Left colon (tissue), 2 donors: ENCODE measurements at regions not wholly inside any gene's neighbourhood (a gene's known extent, or its start where the extent isn't known, plus 50 kb on each side); places are given as distances from the start of the nearest gene placed in this dataset.

Experiments
- ATAC-seq: fragments of 200-7000 bp; cut with Tn5 transposase; one replicate; pipeline ENCODE4 v1.9.1; 2020; ENCODE audit warnings: mild to moderate bottlenecking, moderate library complexity
- DNase-seq, 2 donors: peaks; one replicate each; pipeline ENCODE4 v3.0.0-alpha.2; 2020
- intact Hi-C, 2 donors: fragments of 100-400 bp; cut with DNase I in 1 of 2; cut with micrococcal nuclease in 1 of 2; formaldehyde crosslinking; loops; one replicate each; pipeline versions ENCODE4 v1.11.2 to v1.14.0; 2022; cut with DNase I, micrococcal nuclease
- donor health status: DM: no; HTN: no; CAD: no.
- donor health status: DM: yes; HTN: yes; CAD: no.

DNA sequence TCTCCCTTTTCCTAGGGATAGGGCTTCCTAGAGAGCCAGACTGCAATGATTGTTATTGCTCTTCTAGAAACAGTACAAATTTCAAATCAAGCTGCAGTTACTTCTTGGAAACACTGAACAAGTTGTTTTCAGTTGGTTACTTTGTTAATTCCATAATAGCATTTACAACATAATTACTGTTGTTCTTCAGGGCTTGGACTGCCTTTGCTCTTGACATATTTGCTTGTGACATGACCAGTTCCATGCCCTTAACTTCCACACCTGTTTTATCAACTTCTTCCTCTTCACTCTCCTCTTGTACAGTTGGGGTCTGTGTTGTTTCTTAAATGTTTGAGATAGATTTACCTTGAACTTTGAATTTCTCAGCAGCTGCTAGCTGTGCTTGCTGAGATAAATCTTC lies 104.4 kb downstream of the SEC23IP start:
- DNase-seq (no peak), ATAC-seq (peak; percentile 97)
- intact Hi-C loops: no loop called here

DNA sequence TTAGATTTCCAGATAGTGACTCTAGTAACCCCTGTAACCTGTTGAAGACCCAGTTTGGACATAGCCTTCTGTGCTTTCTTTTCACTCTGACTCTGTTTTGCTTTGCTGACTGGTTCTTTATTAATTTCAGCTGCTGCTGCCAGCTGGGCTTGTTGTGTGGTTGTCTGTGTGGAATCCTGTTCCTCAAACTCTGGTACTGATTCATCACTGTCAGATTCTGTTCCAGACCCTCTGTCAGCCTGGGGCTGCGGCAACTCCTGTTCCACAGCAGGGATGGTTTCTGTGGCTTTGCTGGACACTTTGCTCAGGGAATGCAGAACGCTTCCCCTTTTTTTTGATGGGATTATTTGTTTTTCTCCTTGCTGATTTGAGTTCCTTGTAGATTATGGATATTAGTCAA lies 104.9 kb downstream of the SEC23IP start:
- intact Hi-C loops: no loop called here
- ATAC-seq (peak; percentile 27), DNase-seq (no peak)

GRCh38 chr10:120002785-120003184 lies 110.3 kb downstream of the SEC23IP start:
- intact Hi-C loops: no loop called here
- no peak for ATAC-seq
- DNase-seq: no peak

DNA sequence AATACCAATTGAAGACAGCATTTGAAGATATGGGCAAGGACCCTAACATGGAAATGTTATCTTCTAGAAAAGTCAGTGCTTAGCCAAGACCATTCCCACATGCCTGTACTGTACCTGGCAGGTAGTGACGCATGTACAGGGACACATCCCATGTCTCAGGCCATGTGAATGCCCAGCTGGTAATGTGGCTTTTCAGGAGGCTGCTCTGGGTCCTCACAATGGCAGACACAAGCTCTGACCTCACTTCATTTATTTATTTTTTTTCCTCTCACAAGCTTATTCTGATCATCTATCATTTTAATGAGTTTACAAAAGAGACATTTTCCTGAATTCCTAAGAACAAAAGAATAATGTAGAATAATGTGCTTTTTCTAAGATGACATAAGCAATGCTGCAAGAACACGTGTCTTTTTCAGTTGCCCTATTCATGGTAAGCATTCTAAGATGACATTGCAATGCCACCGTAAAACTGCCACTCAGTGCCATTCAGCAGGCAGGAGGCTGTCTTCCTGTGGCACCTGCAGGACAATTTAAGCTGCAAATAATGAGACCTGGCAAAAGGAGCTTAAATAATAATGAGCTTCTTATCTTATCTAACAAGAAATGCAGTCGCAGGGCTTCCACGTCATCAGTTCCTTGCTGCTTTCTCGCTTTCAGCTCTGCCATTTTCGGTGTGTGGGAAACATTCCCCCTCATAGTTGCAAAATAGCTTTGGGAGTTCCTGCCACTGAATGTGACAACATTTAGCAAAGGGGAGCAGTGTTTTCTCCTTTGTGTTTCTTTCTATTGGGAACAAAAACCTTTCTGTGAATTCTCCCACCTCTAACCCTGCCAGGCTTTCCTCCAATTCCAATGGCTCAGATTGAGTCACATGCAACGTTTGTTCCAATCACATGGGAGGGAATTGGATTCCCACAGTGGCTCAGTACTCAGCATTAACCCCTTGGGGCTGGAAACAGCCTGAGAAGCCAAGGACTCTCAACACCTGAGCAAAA lies 113.0 kb downstream of the SEC23IP start:
- intact Hi-C loops: no loop called here
- DNase-seq (no peak), ATAC-seq (no peak)

GRCh38 chr10:120007261-120007660 lies 114.7 kb downstream of the SEC23IP start:
- intact Hi-C loops: no loop called here
- no peak for ATAC-seq
- DNase-seq: no peak

DNA sequence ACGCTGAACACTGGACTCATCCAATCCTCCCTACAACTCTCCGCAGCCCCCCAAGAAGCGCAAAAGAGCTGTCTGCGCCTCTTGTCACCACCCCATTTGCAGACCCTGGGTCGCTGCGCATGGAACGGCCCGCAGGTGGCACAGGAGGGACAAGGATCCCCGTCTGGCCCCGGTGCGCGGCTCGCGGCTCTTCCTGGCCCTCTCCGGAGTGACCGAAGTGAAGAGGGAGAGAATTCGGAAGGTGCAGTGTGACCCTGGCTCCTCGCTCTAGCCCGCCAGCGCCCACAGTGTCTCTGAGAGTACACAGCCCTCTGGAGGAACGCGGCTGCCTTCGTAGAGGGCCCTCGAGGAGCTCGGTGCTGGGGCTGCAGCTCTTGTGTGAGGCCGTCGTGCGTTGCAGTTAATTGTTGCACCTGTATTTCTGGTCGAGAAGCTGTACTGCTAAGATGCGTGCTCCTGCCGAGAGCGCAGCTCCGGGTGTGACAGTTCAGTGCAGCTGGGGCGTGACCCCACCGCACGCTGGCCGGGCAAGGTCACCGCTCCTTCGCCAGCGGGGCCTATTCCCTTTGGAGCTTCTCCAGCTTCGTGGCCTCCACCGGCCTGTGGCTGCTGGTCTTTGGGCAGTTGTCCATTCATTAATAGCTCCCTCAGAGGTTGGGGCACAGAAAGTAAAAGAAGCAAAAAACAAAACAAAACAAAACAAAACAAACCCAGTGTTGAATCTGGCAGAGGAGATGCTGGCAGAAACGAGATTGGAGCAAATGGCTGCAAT lies 119.0 kb downstream of the SEC23IP start:
- ATAC-seq (peak; percentile 69), DNase-seq (peak in 1 of 2 donors; percentile 28)
- intact Hi-C loops: no loop called here

GRCh38 chr10:120012131-120012400 lies 119.5 kb downstream of the SEC23IP start:
- intact Hi-C loops: no loop called here

DNA sequence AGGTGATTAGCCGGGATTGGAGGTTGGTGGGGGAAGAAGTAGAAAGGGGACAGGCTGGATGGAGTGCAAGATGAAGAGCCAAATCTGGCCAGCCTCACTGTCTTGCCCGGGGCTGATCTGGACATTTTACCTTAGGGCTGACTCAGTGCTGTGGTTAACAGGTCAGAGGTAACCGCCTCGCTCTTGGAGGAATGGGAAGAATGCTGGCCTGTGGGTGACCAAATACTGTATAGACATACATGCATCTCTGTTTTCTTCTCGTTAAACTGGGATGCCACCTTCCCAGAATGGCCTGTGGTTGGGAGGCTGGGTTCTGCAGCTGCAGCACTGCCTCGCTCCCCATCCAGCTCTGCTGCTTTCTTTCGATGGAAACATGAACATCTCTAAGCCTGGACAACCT lies 120.0 kb downstream of the SEC23IP start:
- DNase-seq (no peak), ATAC-seq (no peak)
- intact Hi-C loops: no loop called here

More at GRCh38 chr10:120012131-120012400, 119.5 kb downstream of the SEC23IP start:
- no peak for ATAC-seq
- DNase-seq: no peak

GRCh38 chr10:120014031-120014430 lies 121.5 kb downstream of the SEC23IP start:
- ATAC-seq (no peak), DNase-seq (no peak)
- intact Hi-C loops: no loop called here

DNA sequence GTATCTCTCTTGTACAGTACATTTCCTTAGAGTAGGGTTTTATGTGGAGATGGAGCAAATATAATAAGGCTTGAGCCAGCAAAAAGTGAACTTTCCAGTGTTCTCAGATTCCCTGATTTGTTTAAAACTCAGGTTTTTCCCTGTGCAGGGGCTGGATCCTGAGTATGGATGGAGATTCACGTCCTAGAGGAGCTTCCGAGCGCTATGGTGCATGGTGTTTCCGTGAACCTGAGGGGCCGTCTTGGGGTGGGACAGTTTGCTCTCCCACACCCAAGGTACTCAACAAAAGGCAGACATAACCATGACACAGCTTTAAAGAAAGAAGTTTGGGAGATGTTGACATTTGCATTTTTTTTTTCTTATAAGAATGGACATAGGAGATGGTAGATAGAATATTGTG lies 122.5 kb downstream of the SEC23IP start:
- intact Hi-C loops: no loop called here
- DNase-seq: no peak
- ATAC-seq: no peak

DNA sequence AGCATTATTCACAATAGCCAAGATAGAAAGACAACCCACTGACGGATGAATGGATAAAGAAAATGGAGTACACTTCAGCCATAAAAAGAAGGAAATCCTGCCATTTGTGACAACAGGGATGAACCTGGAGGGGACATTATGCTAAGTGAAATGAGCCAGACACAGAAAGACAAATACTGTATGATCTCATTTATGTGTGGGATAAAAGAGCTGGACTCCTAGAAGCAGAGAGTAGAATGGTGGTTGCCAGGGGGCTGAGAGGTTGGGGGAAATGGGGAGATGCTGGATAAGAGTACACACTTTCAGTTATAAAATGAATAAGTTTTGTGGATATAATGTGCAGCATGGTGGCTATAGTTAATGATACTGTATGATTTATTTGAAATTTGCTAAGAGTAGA lies 124.4 kb downstream of the SEC23IP start:
- DNase-seq (no peak), ATAC-seq (no peak)
- intact Hi-C loops: no loop called here

DNA sequence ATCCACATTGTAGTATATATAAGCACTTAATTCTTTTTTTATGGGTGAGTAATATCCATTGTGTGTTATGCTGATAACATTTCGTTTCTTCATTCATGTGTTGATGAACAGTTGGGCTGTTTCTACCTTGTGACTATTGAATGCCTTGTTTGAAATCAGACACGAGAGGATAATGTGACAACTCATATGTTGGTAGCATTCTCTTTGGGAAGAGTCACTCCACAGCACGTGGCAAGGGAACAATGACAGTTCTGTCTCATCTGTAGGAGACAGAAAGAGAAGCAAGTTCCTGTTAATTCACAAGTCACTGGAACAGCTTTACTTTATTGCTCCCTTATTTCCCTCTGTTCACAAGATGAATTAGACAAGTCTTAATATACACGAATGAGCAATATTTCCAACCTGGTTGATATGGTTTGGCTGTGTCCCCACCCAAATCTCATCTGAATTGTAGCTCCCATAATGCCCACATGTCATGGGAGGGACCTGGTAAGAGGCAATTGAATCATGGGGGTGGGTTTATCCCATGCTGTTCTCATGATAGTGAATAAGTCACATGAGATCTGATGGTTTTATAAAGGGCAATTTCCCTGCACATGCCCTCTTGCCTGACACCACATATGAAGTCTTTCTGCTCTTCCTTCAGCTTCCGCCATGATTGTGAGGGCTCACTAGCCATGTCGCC lies 125.3 kb downstream of the SEC23IP start:
- no peak for DNase-seq
- no peak for ATAC-seq
- intact Hi-C loops: no loop called here

DNA sequence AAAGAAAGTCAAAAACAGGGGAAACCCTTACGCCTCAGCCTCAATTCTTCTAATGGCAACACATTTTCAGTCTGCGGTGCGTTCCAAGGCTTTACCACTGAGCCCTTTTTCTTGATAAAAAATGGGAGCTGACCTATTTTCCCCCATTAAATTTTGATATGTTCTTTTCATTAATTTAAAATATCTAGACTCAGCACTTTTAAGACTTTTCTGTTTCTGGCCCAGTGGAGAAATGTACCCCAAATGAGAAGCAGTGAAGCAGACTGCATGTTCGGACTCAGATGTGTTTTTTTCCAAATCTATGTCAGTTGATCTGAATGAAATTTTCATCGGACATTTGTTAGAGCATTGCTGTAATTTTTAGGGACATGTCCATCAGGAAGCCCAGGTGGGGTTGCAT lies 126.2 kb downstream of the SEC23IP start:
- intact Hi-C loops: no loop called here
- ATAC-seq: no peak
- DNase-seq: no peak

DNA sequence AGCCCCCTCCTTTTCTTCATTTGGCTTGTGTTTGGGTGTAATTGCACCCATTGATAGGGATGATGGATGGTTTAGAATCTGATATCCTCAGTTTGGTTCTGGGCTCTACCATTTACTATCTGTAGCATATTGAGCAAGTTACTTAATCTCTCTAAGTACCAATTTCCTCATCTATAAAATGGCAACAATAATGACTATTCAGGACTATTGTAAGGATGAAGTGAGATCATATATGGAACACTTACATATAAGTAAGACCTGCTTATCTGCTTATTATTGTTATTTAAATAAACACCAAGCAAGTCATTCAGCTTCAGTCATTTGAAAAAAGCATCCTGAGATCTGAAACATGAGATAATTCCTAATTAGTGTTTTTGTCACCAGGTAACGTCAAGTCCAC lies 127.0 kb downstream of the SEC23IP start:
- DNase-seq (no peak), ATAC-seq (no peak)
- intact Hi-C loops: no loop called here

- ATAC-seq (no peak), DNase-seq (no peak)
- intact Hi-C loops: no loop called here
Observed at GRCh38 chr10:120022357-120022756, 129.8 kb downstream of the SEC23IP start.

DNA sequence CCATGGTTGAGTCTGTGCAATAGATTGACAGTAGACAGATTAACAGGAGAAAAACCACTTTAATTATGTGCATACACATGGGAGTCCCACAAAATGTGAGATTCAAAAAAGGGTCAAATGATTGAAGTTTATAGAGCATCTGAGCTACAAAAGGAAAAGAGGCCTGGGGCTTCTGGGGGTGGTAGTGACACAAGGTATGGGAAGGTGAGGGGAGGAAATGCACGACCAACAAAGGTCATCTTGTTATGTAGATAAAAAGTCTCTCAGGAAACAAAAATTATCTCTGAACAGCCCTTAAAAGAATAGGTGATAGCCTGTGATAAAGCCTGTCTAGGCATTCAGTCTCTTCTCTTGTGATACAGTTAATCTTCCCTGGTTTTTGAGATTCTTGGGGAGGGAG lies 141.7 kb downstream of the SEC23IP start:
- ATAC-seq: no peak

GRCh38 chr10:120039046-120039445 lies 146.5 kb downstream of the SEC23IP start:
- ATAC-seq: no peak
- no peak for DNase-seq
- intact Hi-C loops: no loop called here

More for the DNA sequence above, 141.7 kb downstream of the SEC23IP start:
- intact Hi-C loops: no loop called here
- no peak for DNase-seq

DNA sequence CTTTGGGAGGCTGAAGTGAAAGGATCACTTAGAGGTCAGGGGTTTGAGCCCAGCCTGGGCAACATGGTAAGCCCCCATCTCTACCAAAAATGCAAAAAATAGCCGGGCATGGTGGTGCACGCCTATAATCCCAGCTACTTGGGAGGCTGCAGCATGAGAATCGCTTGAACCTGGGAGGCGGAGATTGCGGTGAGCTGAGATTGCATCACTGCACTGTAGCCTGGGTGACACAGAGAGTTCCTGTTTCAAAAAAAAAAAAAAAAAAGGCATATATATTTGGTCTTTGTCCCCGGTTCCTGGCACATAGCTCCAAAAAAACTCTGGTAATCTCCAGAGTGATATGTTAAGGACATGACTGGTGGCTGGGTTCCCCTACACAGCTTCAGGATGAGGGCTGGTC lies 147.3 kb downstream of the SEC23IP start:
- ATAC-seq (no peak), DNase-seq (no peak)
- intact Hi-C loops: no loop called here

DNA sequence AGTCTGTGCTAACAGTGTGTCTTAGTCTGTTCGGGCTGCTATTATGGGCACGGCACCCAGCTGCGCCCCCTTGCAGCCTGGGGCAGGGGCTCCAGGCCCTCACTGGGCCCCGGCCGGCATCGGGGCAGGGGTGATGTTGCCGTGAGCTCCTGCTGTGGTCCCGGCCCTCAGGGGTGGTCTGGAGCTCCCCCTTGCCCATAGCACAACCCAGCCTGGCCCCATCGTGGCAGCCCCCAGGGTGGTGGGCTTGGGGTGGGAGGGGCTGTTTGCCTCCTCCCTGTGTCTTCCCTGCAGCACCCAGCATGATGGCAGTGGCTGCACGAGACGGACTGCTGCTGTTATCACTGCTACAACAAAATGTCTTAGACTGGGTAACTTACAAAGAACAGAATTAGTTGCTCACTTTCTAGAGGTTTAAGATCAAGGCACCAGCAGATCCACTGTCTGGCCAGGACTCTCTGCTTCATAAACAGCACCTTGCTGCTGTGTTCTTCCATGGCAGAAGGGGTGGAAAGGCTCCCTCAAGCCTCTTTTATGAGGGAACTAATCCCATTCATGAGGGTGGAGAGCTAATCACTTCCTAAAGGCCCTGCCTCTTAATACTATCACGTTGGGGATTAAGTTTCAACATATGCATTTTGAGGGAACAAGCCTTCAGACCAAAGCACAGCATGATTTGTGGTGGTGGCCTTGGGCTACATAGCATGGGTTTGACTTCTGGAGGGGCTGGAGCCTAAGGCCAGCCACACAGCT lies 149.5 kb downstream of the SEC23IP start:
- no peak for ATAC-seq
- intact Hi-C loops: no loop called here
- no peak for DNase-seq
